Breast epithelium (tissue), 4 donors: ENCODE measurements at regions not wholly inside any gene's neighbourhood (a gene's known extent, or its start where the extent isn't known, plus 50 kb on each side); places are given as distances from the start of the nearest gene placed in this dataset.

Source experiments
- DNase-seq, 2 donors: peaks; one replicate each; pipeline ENCODE4 v3.0.0-alpha.2; 2019; ENCODE audit warnings: low spot score in 2 of 2
- H3K27ac ChIP-seq, 2 donors: fragments of 200-600 bp; sonication (generic) in 1 of 2; one replicate each; pipeline ENCODE4 v1.5.1; 2016 to 2019; ENCODE audit warnings: mild to moderate bottlenecking in 1 of 2
- H3K27me3 ChIP-seq, 2 donors: fragments of 200-600 bp; sonication (generic) in 1 of 2; one replicate each; pipeline versions ENCODE4 v1.5.1 to v1.6.0; 2017 to 2019; ENCODE audit warnings: control low read depth in 1 of 2, mild to moderate bottlenecking in 1 of 2
- H3K36me3 ChIP-seq: fragments of 200-600 bp; one replicate; pipeline ENCODE4 v1.5.1; 2019
- H3K4me1 ChIP-seq, 2 donors: fragments of 200-600 bp; sonication (generic); one replicate each; pipeline ENCODE4 v1.5.1; 2016 to 2019; ENCODE audit warnings: control low read depth in 1 of 2
- H3K4me3 ChIP-seq, 3 donors: fragments of 200-600 bp; sonication (generic); 1 replicate in 2 of 3; 2 replicates in 1 of 3; pipeline ENCODE4 v1.5.1; 2016 to 2019; ENCODE audit warnings: mild to moderate bottlenecking in 3 of 3, moderate library complexity in 2 of 3
- H3K9me3 ChIP-seq, 2 donors: fragments of 200-600 bp; sonication (generic) in 1 of 2; one replicate each; pipeline ENCODE4 v1.5.1; 2016 to 2019; ENCODE audit warnings: control low read depth in 1 of 2
- CTCF ChIP-seq, 3 donors: fragments of 450-650 bp; IDR thresholded peaks; one replicate each; pipeline ENCODE4 v1.5.1; 2016 to 2017; ENCODE audit warnings: antibody characterized with exemption in 3 of 3, mild to moderate bottlenecking in 3 of 3, moderate library complexity in 3 of 3
- POLR2A ChIP-seq: fragments of 450-650 bp; IDR thresholded peaks from one replicate; pipeline ENCODE4 v1.6.1; 2016; ENCODE audit warnings: antibody characterized with exemption, mild to moderate bottlenecking, moderate library complexity
- POLR2AphosphoS5 ChIP-seq, 3 donors: sonication (generic); formaldehyde crosslinking; IDR thresholded peaks; one replicate each; pipeline ENCODE4 v1.6.1; 2017; ENCODE audit warnings: antibody characterized with exemption in 3 of 3
- intact Hi-C: fragments of 100-400 bp; cut with DNase I; formaldehyde crosslinking; loops from one replicate; pipeline ENCODE4 v1.15.1; 2023; ENCODE audit warnings: low total_unique reads

GRCh38 chr6:140049251-140049650, 674.8 kb upstream of the CITED2 start:
- no peak for TF ChIP-seq POLR2AphosphoS5 (IDR thresholded peaks at IDR 0.05)
- no peak for TF ChIP-seq CTCF (IDR thresholded peaks at IDR 0.05)
- TF ChIP-seq POLR2A = no peak
- intact Hi-C loops = no loop called here
- Histone ChIP-seq H3K27me3 (no peaks in the 10 kb centered on the region), H3K27ac (no peak overlapping the region), H3K4me3 (no peak overlapping the region), H3K9me3 (no peaks in the 10 kb centered on the region), H3K36me3 (no peaks in the 10 kb centered on the region), H3K4me1 (no peaks in the 10 kb centered on the region)
- no peak for DNase-seq

GRCh38 chr6:140048202-140048790, 673.8 kb upstream of the CITED2 start:
- H3K4me3 ChIP-seq = no peak overlapping the region
- no peak overlapping the region for H3K27ac ChIP-seq
- H3K4me1 ChIP-seq = no peaks in the 10 kb centered on the region
- TF ChIP-seq POLR2AphosphoS5 (IDR thresholded peaks at IDR 0.05) = no peak
- no peak for TF ChIP-seq POLR2A
- no peak for TF ChIP-seq CTCF (IDR thresholded peaks at IDR 0.05)
- intact Hi-C loops = no loop called here
- H3K9me3 ChIP-seq = no peaks in the 10 kb centered on the region
- no peaks in the 10 kb centered on the region for H3K27me3 ChIP-seq
- H3K36me3 ChIP-seq = no peaks in the 10 kb centered on the region
- DNase-seq = no peak

DNA sequence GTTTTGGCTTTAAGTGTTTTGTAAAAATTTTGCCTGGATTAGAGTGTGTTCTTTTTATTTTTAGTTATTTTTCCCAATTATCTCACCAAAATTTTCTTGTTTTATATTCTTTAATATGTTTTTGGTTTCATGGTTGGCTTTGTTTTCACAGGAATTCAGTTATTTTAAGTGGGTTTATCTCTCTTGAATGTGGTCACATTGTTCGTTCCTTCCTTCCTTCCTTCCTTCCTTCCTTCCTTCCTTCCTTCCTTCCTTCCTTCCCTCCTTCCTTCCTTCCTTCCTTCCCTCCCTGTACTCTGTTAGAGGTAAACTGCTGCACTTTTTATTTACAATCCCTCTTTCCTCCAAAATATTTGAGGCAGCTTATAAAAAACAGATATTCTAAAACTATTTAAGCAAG, 672.9 kb upstream of the CITED2 start:
- no peak for TF ChIP-seq POLR2AphosphoS5 (IDR thresholded peaks at IDR 0.05)
- TF ChIP-seq CTCF (IDR thresholded peaks at IDR 0.05) = no peak
- TF ChIP-seq POLR2A = no peak
- no peaks in the 10 kb centered on the region for H3K9me3 ChIP-seq
- intact Hi-C loops = no loop called here

GRCh38 chr6:140046016-140046632, 671.7 kb upstream of the CITED2 start:
- no peak overlapping the region for H3K27ac ChIP-seq
- no peak overlapping the region for H3K4me3 ChIP-seq
- intact Hi-C loops = no loop called here
- DNase-seq = no peak
- TF ChIP-seq CTCF (IDR thresholded peaks at IDR 0.05) = no peak
- TF ChIP-seq POLR2AphosphoS5 (IDR thresholded peaks at IDR 0.05) = no peak
- no peak for TF ChIP-seq POLR2A
- no peaks in the 10 kb centered on the region for H3K4me1 ChIP-seq
- no peaks in the 10 kb centered on the region for H3K9me3 ChIP-seq
- no peaks in the 10 kb centered on the region for H3K36me3 ChIP-seq
- H3K27me3 ChIP-seq = no peaks in the 10 kb centered on the region

More for the DNA sequence above, 672.9 kb upstream of the CITED2 start:
- Histone ChIP-seq H3K4me1 (no peaks in the 10 kb centered on the region), H3K27ac (no peak overlapping the region), H3K27me3 (no peaks in the 10 kb centered on the region), H3K36me3 (no peaks in the 10 kb centered on the region), H3K4me3 (no peak overlapping the region)
- no peak for DNase-seq

DNA sequence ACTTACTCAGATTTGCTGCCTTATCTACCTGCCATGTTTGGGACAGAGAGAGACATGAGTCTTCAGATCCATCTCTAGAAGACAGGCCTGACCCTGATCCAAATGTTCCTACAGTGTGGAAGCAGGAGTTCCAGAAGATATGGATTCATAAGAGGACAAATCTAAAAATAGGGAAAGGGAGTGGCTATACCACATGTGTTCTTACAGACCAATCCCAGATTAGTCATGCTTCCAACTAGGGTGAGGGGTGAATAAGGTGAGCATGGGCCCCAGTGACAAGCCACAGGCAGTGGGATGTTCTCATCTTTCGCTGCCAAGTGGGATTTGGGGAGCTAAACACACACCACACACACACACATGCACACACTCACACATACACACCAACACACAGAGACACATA, 670.7 kb upstream of the CITED2 start:
- Histone ChIP-seq H3K9me3 (no peaks in the 10 kb centered on the region), H3K4me1 (no peaks in the 10 kb centered on the region), H3K27ac (no peak overlapping the region), H3K4me3 (no peak overlapping the region), H3K36me3 (no peaks in the 10 kb centered on the region), H3K27me3 (no peaks in the 10 kb centered on the region)
- intact Hi-C loops = no loop called here
- TF ChIP-seq POLR2A = no peak
- TF ChIP-seq POLR2AphosphoS5 (IDR thresholded peaks at IDR 0.05) = no peak
- TF ChIP-seq CTCF (IDR thresholded peaks at IDR 0.05) = no peak
- DNase-seq = no peak
